Psoas muscle (tissue), 7 donors: ENCODE measurements at regions not wholly inside any gene's neighbourhood (a gene's known extent, or its start where the extent isn't known, plus 50 kb on each side); places are given as distances from the start of the nearest gene placed in this dataset.
"Not testable (repeated sequence)": the region's sequence is repeated elsewhere in the genome, so short reads cannot be mapped to it uniquely, and the experiment has no call there.

Experiments used
- ATAC-seq, 4 donors: fragments of 200-7000 bp; cut with Tn5 transposase; one replicate each; pipeline ENCODE4 v1.9.1; 2020; ENCODE audit warnings: moderate library complexity in 3 of 4, mild to moderate bottlenecking in 2 of 4
- DNase-seq, 2 donors: peaks; one replicate each; pipeline ENCODE4 v3.0.0-alpha.2; 2020
- H3K27ac ChIP-seq: fragments of 200-600 bp; one replicate; pipeline ENCODE4 v1.8.0; 2022
- H3K27me3 ChIP-seq, 3 donors: fragments of 200-600 bp in 1 of 3; one replicate each; pipeline versions ENCODE4 v1.6.1 to v1.8.0; 2013 to 2022; ENCODE audit warnings: low read length in 2 of 3, mild to moderate bottlenecking in 2 of 3, moderate library complexity in 1 of 3; ENCODE audit not compliant: insufficient read depth in 3 of 3
- H3K36me3 ChIP-seq, 2 donors: fragments of 200-600 bp in 1 of 2; one replicate each; pipeline versions ENCODE4 v1.6.1 to v1.8.0; 2013 to 2022; ENCODE audit warnings: low read depth in 1 of 2, mild to moderate bottlenecking in 1 of 2, moderate library complexity in 1 of 2; ENCODE audit not compliant: insufficient read depth in 1 of 2
- H3K4me1 ChIP-seq: fragments of 200-600 bp; one replicate; pipeline ENCODE4 v1.8.0; 2022
- H3K4me3 ChIP-seq: fragments of 200-600 bp; one replicate; pipeline ENCODE4 v1.8.0; 2022; ENCODE audit warnings: mild to moderate bottlenecking
- H3K9me3 ChIP-seq: fragments of 200-600 bp; one replicate; pipeline ENCODE4 v1.8.0; 2022
- WGBS, 3 donors: extraction: QIAGEN DNeasy Blood & Tissue Kit; methylation state at CpG; one replicate each; pipeline versions ENCODE4 v1.1.6 to v1.1.7; 2013; 5-methylcytosine and 5-hydroxymethylcytosine counted together
- intact Hi-C, 2 donors: fragments of 100-400 bp; cut with DNase I; formaldehyde crosslinking; loops; one replicate each; pipeline versions ENCODE4 v1.11.0 to v1.14.2; 2022
- donor health status: healthy with polysubstance abuse.
- donor health status: DM: no; HTN: no; CAD: no; lungs with moderate emphysema.
- donor health status: Bipolar disorder and iron deficiency.
- donor health status: healthy.
- donor health status: DM: yes; HTN: yes; CAD: no.
- donor health status: DM: no; HTN: no; CAD: no.
- donor health status: DM: yes; HTN: yes; CAD: no.

GRCh38 chr2:111412841-111413650 lies 292.3 kb downstream of the BCL2L11 start:
- H3K9me3 ChIP-seq, intact Hi-C loops, H3K27me3 ChIP-seq, DNase-seq, ATAC-seq, H3K27ac ChIP-seq, H3K36me3 ChIP-seq, H3K4me1 ChIP-seq, H3K4me3 ChIP-seq: not testable (repeated sequence)
- 84 to 90% (median 89%) methylated on average over 12 of the region's 12 CpGs for WGBS, 3 donors

GRCh38 chr2:111413950-111414349 lies 293.2 kb downstream of the BCL2L11 start:
- H3K9me3 ChIP-seq, DNase-seq, ATAC-seq, H3K4me3 ChIP-seq, H3K4me1 ChIP-seq, H3K27ac ChIP-seq, H3K36me3 ChIP-seq, H3K27me3 ChIP-seq, intact Hi-C loops: not testable (repeated sequence)
- 71 to 74% (median 72%) methylated on average over 5 of the region's 5 CpGs for WGBS, 3 donors

- H3K4me1 ChIP-seq, H3K4me3 ChIP-seq, H3K9me3 ChIP-seq, DNase-seq, H3K36me3 ChIP-seq, H3K27me3 ChIP-seq, intact Hi-C loops: not testable (repeated sequence)
- peak overlapping the region; percentile 55 for H3K27ac ChIP-seq
- 20 to 30% (median 25%) methylated on average over 12 to 14 of the region's 24 CpGs for WGBS, 3 donors
- peak; percentile 74 to 88 (median 84) for ATAC-seq
Measured at GRCh38 chr2:111415765-111416743, 295.3 kb downstream of the BCL2L11 start.

- DNase-seq, H3K9me3 ChIP-seq, intact Hi-C loops, H3K27me3 ChIP-seq, H3K36me3 ChIP-seq, H3K4me3 ChIP-seq, ATAC-seq, H3K27ac ChIP-seq, H3K4me1 ChIP-seq: not testable (repeated sequence)
Measured at GRCh38 chr2:111417026-111417425, 296.3 kb downstream of the BCL2L11 start.

- not testable (repeated sequence) for DNase-seq, ATAC-seq
- WGBS, 3 donors, result 57 to 80% (median 75%) methylated on average over 2 to 3 of the region's 6 CpGs
Measured at GRCh38 chr2:111418091-111418875, 297.6 kb downstream of the BCL2L11 start.

GRCh38 chr2:111420074-111420473 lies 299.4 kb downstream of the BCL2L11 start:
- H3K27me3 ChIP-seq, ATAC-seq, H3K9me3 ChIP-seq, intact Hi-C loops, H3K27ac ChIP-seq, H3K36me3 ChIP-seq, DNase-seq, H3K4me3 ChIP-seq, H3K4me1 ChIP-seq: not testable (repeated sequence)
- 93 to 100% (median 94%) methylated on average over 4 of the region's 6 CpGs for WGBS, 3 donors

More at GRCh38 chr2:111418091-111418875, 297.6 kb downstream of the BCL2L11 start:
- H3K4me1 ChIP-seq, H3K27me3 ChIP-seq, H3K36me3 ChIP-seq, intact Hi-C loops, H3K4me3 ChIP-seq, H3K27ac ChIP-seq, H3K9me3 ChIP-seq: not testable (repeated sequence)

GRCh38 chr2:111420835-111421234 lies 300.1 kb downstream of the BCL2L11 start:
- ATAC-seq, H3K9me3 ChIP-seq, DNase-seq, H3K36me3 ChIP-seq, intact Hi-C loops, H3K4me1 ChIP-seq, H3K27ac ChIP-seq, H3K27me3 ChIP-seq, H3K4me3 ChIP-seq: not testable (repeated sequence)
- WGBS, 3 donors, result 66 to 80% (median 67%) methylated on average over 2 to 3 of the region's 3 CpGs

- H3K27me3 ChIP-seq, intact Hi-C loops, H3K4me3 ChIP-seq, H3K4me1 ChIP-seq, H3K36me3 ChIP-seq, DNase-seq, ATAC-seq, H3K9me3 ChIP-seq, H3K27ac ChIP-seq: not testable (repeated sequence)
- 91 to 98% (median 98%) methylated on average over 3 of the region's 6 CpGs for WGBS, 3 donors
Measured at GRCh38 chr2:111421949-111422348, 301.2 kb downstream of the BCL2L11 start.

- 92 to 95% (median 94%) methylated on average over 7 of the region's 7 CpGs for WGBS, 3 donors
- H3K27ac ChIP-seq, result not testable (repeated sequence)
Measured at GRCh38 chr2:111422562-111422961, 301.8 kb downstream of the BCL2L11 start.

GRCh38 chr2:111423184-111423583 lies 302.5 kb downstream of the BCL2L11 start:
- H3K27ac ChIP-seq, H3K4me1 ChIP-seq, H3K4me3 ChIP-seq, ATAC-seq, H3K9me3 ChIP-seq, DNase-seq, intact Hi-C loops, H3K27me3 ChIP-seq, H3K36me3 ChIP-seq: not testable (repeated sequence)
- 87 to 97% (median 96%) methylated on average over 5 to 7 of the region's 7 CpGs for WGBS, 3 donors

More at GRCh38 chr2:111422562-111422961, 301.8 kb downstream of the BCL2L11 start:
- H3K4me1 ChIP-seq, intact Hi-C loops, ATAC-seq, H3K27me3 ChIP-seq, DNase-seq, H3K9me3 ChIP-seq, H3K4me3 ChIP-seq, H3K36me3 ChIP-seq: not testable (repeated sequence)
